ENCODE measurements at regions not wholly inside any gene's neighbourhood (a gene's known extent, or its start where the extent isn't known, plus 50 kb on each side); places are given as distances from the start of the nearest gene placed in this dataset.
"Not testable (repeated sequence)": the region's sequence is repeated elsewhere in the genome, so short reads cannot be mapped to it uniquely, and the experiment has no call there.

- no peak for DNase-seq (ENCODE audit: low spot score)
- no peak for FAIRE-seq
Observed at GRCh38 chr6:150495126-150495525, 104.6 kb upstream of the PLEKHG1 start.

DNA sequence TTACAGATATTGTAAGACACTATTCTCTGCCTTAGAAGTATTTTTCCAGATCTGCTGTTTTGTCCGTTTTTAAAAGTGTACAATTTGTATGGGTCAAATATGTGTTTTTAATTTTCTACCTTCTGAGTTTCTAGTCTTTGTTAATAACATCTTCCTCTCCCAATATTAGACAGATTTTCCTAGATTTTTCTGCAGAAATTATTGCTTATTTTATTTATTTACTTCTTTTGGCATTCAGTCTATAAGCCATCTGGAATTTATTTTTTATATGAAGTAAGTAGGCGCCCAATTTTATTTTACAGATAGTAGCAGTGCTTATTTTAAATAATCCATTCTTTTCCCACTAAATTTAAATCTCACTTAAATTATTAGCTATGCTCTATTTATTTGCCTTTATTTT is 103.1 kb upstream of the PLEKHG1 start:
- DNase-seq (ENCODE audit: low spot score) (no peak), FAIRE-seq (no peak)

- FAIRE-seq (no peak), DNase-seq (ENCODE audit: low spot score) (no peak)
Observed at GRCh38 chr6:150499882-150500312, 99.8 kb upstream of the PLEKHG1 start.

DNA sequence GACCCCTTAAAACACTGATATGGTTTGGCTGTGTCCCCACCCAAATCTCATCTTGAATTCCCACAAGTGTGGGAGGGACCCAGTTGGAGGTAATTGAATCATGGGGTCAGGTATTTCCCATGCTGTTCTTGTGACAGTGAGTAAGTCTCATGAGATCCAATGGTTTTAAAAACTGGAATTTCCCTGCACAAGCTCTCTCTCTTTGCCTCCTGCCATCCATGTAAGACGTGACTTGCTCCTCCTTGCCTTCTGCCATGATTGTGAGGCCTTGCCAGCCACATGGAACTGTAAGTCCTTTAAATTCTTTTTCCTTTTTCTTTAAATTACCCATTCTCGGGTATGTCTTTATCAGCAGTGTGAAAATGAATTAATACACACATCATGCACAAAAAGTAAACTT is 99.1 kb upstream of the PLEKHG1 start:
- not testable (repeated sequence) for DNase-seq (ENCODE audit: low spot score); FAIRE-seq

DNA sequence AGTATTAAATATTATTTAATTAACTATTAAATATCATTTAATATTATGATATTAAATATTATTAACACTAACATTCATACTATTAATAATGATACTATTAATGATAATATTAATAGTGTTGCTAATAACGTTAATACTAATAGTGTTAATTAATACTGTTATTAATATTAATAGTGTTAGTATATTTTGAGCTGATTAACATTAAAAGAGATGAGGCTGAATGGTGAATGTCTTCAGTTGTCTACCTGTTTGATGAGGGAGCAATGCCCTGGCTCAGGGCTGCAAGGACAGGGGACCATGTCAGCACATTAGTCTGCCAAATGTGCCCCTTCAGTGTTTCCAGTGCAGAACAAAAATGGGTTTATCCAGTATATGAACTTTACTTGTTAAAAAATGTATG is 96.6 kb upstream of the PLEKHG1 start:
- no peak for FAIRE-seq
- no peak for DNase-seq (ENCODE audit: low spot score)

DNA sequence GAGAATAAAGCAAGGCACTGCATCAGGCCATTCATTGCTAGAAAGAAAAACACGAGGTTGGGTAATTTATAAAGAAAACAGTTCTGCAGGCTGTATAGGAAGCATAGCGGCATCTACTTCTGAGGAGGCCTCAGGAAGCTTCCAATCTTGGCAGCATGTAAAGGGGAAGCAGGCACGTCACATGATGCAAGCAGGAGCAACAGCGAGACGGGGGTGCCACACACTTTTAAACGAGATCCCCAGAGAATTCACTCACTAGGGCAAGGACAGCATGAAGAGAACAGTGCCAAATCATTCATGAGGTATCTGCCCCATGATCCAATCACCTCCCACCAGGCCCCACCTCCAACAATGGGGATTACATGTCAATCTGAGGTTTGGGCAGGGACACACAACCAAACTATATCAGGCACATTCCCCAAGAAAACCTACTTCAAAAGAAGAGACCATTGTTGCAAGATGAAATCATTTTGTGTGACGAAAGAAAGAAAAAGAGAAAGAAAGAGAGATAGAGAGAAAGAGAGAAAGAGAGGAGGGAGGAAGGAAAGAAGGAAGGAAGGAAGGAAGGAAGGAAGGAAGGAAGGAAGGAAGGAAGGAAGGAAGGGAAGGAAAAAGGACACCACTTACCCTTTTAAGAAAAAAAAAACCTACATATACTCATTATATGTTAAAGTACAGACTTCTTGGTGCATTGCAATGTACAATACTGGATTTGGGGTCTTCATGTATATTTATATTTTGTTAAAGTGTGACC is 95.9 kb upstream of the PLEKHG1 start:
- no peak for DNase-seq (ENCODE audit: low spot score)
- no peak for FAIRE-seq

GRCh38 chr6:150507361-150507760 is 92.3 kb upstream of the PLEKHG1 start:
- not testable (repeated sequence) for FAIRE-seq; DNase-seq (ENCODE audit: low spot score)

GRCh38 chr6:150510576-150510975 is 89.1 kb upstream of the PLEKHG1 start:
- DNase-seq (ENCODE audit: low spot score), result no peak
- no peak for FAIRE-seq

DNA sequence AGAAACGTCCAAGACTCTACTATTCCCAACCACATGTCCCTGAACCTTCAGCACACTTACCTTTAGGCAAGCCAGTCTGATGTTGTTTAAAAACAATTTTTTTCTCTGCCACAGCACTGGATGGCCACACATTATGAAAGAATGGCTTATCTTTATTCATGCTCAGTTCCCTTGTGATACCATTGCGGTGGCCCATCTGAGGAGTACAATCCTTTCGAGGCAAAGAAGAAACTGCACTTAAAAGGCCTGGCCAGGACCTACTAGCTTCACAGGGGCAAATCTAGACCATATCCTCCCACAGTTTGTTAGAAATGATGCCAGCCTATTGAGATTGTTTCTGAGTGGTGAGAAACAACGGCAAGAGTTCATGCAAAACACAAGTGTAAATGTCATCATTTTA is 88.4 kb upstream of the PLEKHG1 start:
- no peak for FAIRE-seq
- DNase-seq (ENCODE audit: low spot score), result no peak

DNA sequence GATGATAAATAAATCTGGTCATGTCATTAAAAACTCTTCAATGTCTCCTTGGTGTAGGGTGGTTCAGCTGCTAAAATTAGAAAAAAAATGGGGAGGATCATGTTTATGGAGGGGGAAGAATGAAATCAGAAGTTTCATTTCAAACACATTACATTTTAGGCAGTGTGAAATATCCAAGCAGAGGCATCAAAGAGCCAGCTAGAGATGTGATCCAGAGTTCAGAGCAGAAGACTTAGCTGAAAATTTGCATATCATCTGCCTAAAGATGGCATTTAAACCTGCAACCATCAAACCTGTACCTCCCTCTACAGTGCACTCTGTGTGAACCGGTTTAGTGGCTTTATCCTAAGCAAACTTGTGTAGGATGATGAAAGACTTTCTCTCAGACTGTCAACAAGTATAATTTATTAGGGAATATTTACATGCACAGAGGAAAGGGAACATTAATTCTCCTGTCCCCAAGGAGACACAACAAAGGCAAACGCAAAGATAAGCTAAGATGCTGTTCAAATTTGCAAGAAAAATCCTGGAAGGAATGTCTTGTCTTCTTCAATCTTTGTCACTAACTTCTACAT is 84.8 kb upstream of the PLEKHG1 start:
- no peak for DNase-seq (ENCODE audit: low spot score)
- FAIRE-seq, result no peak

GRCh38 chr6:150516199-150516598 is 83.5 kb upstream of the PLEKHG1 start:
- DNase-seq (ENCODE audit: low spot score) (no peak), FAIRE-seq (no peak)

- FAIRE-seq (no peak), DNase-seq (ENCODE audit: low spot score) (no peak)
Observed at GRCh38 chr6:150517175-150517574, 82.5 kb upstream of the PLEKHG1 start.

DNA sequence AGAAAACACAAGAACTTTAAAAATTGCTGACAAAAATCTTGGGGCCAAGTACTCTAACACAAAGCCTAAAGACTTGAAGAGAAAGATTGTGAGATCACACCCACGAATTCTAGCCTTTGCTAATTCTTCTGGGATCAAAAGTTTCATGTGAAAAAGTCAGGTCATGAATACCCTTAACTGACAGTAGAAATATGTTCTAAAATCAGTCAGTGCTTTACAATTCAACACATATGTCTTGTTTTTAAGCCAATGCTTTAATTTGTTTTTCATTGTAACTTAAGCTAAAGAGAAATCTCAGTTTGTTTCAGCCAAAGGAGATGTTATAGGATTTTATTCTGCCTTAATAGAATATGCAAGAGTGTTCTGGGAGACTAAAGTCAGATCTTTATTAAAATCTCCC is 78.2 kb upstream of the PLEKHG1 start:
- no peak for DNase-seq (ENCODE audit: low spot score)
- no peak for FAIRE-seq

DNA sequence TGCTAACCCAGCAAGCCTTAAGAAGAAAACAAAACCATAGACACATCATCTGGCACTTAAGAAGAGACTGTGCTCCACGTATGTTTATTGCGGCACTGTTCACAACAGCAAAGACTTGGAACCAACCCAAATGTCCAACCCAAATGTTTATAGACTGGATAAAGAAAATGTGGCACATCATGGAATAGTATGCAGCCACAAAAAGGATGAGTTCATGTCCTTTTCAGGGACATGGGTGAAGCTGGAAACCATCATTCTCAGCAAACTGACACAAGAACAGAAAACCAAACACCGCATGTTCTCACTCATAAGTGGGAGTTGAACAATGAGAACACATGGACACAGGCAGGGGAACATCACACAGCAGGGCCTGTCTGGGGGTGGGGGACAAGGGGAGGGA is 76.5 kb upstream of the PLEKHG1 start:
- not testable (repeated sequence) for DNase-seq (ENCODE audit: low spot score); FAIRE-seq

DNA sequence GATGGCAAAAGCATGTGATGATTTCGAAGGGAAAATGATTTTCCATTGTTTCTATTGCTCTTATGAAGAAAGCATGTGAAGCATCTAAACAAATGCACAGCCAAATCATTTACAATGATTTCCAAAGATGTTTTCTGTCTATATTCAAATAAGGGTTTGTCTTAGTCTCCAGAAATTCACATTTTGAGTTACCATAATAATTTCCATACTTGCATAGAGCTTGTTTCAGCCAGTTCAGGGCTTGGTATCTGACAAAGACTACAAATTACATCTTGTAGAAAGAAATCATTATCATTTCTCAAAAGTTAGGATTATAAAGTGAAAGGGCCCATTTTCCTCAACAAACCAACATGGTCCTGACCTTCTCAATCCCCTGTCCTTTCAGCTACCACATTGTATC is 74.4 kb upstream of the PLEKHG1 start:
- no peak for FAIRE-seq
- no peak for DNase-seq (ENCODE audit: low spot score)

DNA sequence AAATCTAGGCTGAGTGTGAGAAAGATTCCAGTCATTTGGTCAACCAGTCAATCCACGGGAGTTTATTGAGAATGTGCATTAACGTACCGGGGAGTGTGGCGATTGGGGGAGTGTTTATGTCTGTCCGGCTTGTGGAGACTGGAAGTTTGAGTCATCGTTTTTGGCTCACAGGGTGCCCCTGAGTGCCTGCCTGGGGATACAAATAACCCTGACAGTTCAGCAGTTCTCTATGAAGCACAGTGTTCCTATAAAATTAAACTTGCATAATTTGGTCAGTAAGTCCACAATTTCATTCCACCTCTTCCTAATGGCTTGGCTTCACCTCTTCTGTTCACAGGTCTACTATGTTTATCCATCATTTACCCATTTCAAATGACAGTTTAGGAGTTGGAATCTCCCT is 72.6 kb upstream of the PLEKHG1 start:
- FAIRE-seq (no peak), DNase-seq (ENCODE audit: low spot score) (no peak)

DNA sequence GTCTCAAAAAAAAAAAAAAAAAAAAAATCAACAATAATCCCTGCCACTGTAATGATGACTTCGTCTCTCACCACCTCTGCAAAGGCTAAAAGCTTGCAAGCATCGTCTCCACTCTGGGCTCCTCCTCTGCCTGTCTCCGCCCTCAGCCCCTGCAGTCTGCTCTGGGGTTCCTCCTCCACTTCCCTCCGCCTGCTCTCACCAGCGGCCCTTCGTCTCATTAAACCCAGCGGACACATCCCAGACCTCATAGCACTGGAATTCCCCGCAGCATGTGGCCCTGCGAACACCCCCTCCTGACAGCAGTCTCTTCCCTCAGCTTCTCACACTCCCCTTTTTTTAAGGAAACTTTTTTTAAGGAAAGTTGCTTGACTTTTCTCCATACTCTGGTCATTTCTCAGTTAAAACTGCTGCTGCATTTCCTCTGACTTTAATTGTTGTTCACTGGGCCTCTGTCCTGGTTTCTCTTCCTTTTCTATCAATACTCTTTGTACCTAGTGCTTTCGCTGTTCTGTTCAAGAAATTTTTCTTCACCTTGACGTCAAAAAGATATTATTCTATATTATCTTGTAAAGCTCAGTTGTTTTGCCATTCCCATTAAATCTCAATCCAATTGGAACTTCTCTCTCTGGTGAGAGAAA is 70.9 kb upstream of the PLEKHG1 start:
- peak; percentile 15 for DNase-seq (ENCODE audit: low spot score)
- FAIRE-seq, result no peak

- DNase-seq (ENCODE audit: low spot score) (no peak), FAIRE-seq (no peak)
Observed at GRCh38 chr6:150529646-150530045, 70.0 kb upstream of the PLEKHG1 start.

GRCh38 chr6:150531957-150532356 is 67.7 kb upstream of the PLEKHG1 start:
- DNase-seq (ENCODE audit: low spot score) (no peak), FAIRE-seq (no peak)

- FAIRE-seq, result no peak
Observed at GRCh38 chr6:150534553-150534952, 65.1 kb upstream of the PLEKHG1 start.

DNA sequence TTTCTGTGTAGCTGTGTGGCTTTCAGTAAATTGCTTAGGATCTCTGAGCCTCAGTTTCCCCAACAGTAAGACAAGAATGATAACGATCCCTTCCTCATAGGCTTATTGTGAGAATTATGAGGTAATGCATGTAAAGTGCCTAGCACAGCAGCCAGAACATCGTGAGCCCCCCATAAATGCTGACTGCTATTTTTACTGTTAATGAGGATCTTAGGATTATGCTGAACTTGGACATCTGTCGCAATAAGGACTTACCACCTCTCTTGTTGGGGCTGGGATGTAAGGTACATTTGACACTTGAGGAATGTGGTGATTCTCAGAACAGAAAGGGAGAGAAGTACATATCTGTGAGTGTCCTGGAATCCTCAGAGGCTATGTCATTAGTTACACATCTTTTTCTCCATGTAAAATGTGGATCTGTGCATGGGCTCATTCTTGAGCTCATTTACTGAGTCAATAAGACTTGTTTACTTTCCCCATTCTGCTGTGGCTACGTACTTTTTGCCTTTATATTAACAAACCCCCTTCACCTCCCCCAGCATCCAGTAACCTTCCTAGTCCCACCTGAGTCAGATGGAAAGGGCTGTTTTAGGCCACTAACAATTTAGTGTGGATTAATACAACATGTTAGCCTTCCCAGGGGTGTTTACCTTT is 64.4 kb upstream of the PLEKHG1 start:
- DNase-seq (ENCODE audit: low spot score) (no peak), FAIRE-seq (no peak)

More at GRCh38 chr6:150534553-150534952, 65.1 kb upstream of the PLEKHG1 start:
- DNase-seq (ENCODE audit: low spot score), result no peak

GRCh38 chr6:150535818-150536220 is 63.9 kb upstream of the PLEKHG1 start:
- DNase-seq (ENCODE audit: low spot score), result no peak
- FAIRE-seq, result no peak

Data from RCC 7860 (cell line).